Aorta (tissue), 5 donors: ENCODE measurements at regions not wholly inside any gene's neighbourhood (a gene's known extent, or its start where the extent isn't known, plus 50 kb on each side); places are given as distances from the start of the nearest gene placed in this dataset.

ENCODE experiments used
- ATAC-seq: fragments of 200-7000 bp; cut with Tn5 transposase; one replicate; pipeline ENCODE4 v1.9.1; 2022; ENCODE audit warnings: moderate library complexity; ENCODE audit not compliant: low FRiP score
- DNase-seq, 2 donors: peaks; one replicate each; pipeline ENCODE4 v3.0.0-alpha.2; 2020
- H3K27ac ChIP-seq, 2 donors: one replicate each; pipeline ENCODE4 v1.5.1; 2013; ENCODE audit warnings: low read length in 2 of 2, mild to moderate bottlenecking in 2 of 2, moderate library complexity in 2 of 2, control low read depth in 1 of 2, inconsistent platforms in 1 of 2, low read depth in 1 of 2
- H3K27me3 ChIP-seq, 2 donors: one replicate each; pipeline ENCODE4 v1.6.1; 2013; ENCODE audit warnings: control low read depth in 1 of 2, low read length in 1 of 2, mild to moderate bottlenecking in 1 of 2, moderate library complexity in 1 of 2; ENCODE audit not compliant: insufficient read depth in 2 of 2, control insufficient read depth in 1 of 2
- H3K36me3 ChIP-seq, 2 donors: one replicate each; pipeline ENCODE4 v1.6.1; 2013; ENCODE audit warnings: control low read depth in 1 of 2, low read length in 1 of 2, mild to moderate bottlenecking in 1 of 2; ENCODE audit not compliant: insufficient read depth in 2 of 2, control insufficient read depth in 1 of 2
- H3K4me1 ChIP-seq, 2 donors: one replicate each; pipeline ENCODE4 v1.6.1; 2013; ENCODE audit warnings: low read length in 2 of 2, control low read depth in 1 of 2, mild to moderate bottlenecking in 1 of 2, moderate library complexity in 1 of 2; ENCODE audit not compliant: insufficient read depth in 2 of 2, control insufficient read depth in 1 of 2
- H3K4me3 ChIP-seq, 2 donors: one replicate each; pipeline ENCODE4 v1.5.1; 2013; ENCODE audit warnings: low read length in 2 of 2, control low read depth in 1 of 2, mild to moderate bottlenecking in 1 of 2
- H3K9me3 ChIP-seq: one replicate; pipeline ENCODE4 v1.6.1; 2013; ENCODE audit warnings: mild to moderate bottlenecking, low read length; ENCODE audit not compliant: control insufficient read depth
- WGBS, 2 donors: extraction: QIAGEN DNeasy Blood & Tissue Kit; methylation state at CpG; one replicate each; pipeline ENCODE4 v1.1.7; 2013; 5-methylcytosine and 5-hydroxymethylcytosine counted together
- intact Hi-C, 2 donors: fragments of 100-400 bp; cut with DNase I; formaldehyde crosslinking; loops; one replicate each; pipeline versions ENCODE4 v1.14.2 to v1.15.0; 2022
- donor health status: healthy with polysubstance abuse.
- donor health status: Bipolar disorder and iron deficiency.
- donor health status: DM: no; HTN: no; CAD: no.
- donor health status: DM: no; HTN: no; CAD: no.
- donor health status: DM: yes; HTN: yes; CAD: no.

- ATAC-seq: no peak
- Histone ChIP-seq H3K4me3 (no peak overlapping the region), H3K9me3 (no peaks in the 10 kb centered on the region), H3K36me3 (no peaks in the 10 kb centered on the region), H3K27ac (no peak overlapping the region), H3K4me1 (no peaks in the 10 kb centered on the region), H3K27me3 (no peaks in the 10 kb centered on the region)
- no peak for DNase-seq
- intact Hi-C loops: no loop called here
- 73 to 79% methylated on average over 5 of the region's 5 CpGs for WGBS, 2 donors
Observed at GRCh38 chr6:110558575-110558974, 82.2 kb upstream of the SLC22A16 start.

GRCh38 chr6:110557199-110557598 is 80.8 kb upstream of the SLC22A16 start:
- no peaks in the 10 kb centered on the region for H3K4me1 ChIP-seq
- H3K27ac ChIP-seq: no peak overlapping the region
- DNase-seq: no peak
- no peaks in the 10 kb centered on the region for H3K27me3 ChIP-seq
- no peak for ATAC-seq
- no peaks in the 10 kb centered on the region for H3K36me3 ChIP-seq
- no peaks in the 10 kb centered on the region for H3K9me3 ChIP-seq
- intact Hi-C loops: no loop called here
- 71 to 72% methylated on average over 5 of the region's 5 CpGs for WGBS, 2 donors
- no peak overlapping the region for H3K4me3 ChIP-seq

GRCh38 chr6:110556317-110557110 is 80.1 kb upstream of the SLC22A16 start:
- Histone ChIP-seq H3K27me3 (no peaks in the 10 kb centered on the region), H3K4me1 (no peaks in the 10 kb centered on the region), H3K4me3 (no peak overlapping the region), H3K9me3 (peaks cover 2% of the 10 kb centered on the region), H3K27ac (no peak overlapping the region), H3K36me3 (no peaks in the 10 kb centered on the region)
- no peak for ATAC-seq
- intact Hi-C loops: no loop called here
- 85 to 86% methylated on average over 9 of the region's 9 CpGs for WGBS, 2 donors
- DNase-seq: no peak

- no peaks in the 10 kb centered on the region for H3K27me3 ChIP-seq
- DNase-seq (no peak), ATAC-seq (no peak)
- H3K4me3 ChIP-seq: no peak overlapping the region
- no peak overlapping the region for H3K27ac ChIP-seq
- no peaks in the 10 kb centered on the region for H3K36me3 ChIP-seq
- H3K9me3 ChIP-seq: peaks cover 2% of the 10 kb centered on the region
- intact Hi-C loops: no loop called here
- no peaks in the 10 kb centered on the region for H3K4me1 ChIP-seq
- WGBS, 2 donors: 76 to 88% methylated on average over 9 of the region's 9 CpGs
Observed at GRCh38 chr6:110554966-110555460, 78.6 kb upstream of the SLC22A16 start.

- no peaks in the 10 kb centered on the region for H3K4me1 ChIP-seq
- DNase-seq (no peak), ATAC-seq (no peak)
- no peak overlapping the region for H3K27ac ChIP-seq
- WGBS, 2 donors: 77 to 85% methylated on average over 2 of the region's 2 CpGs
- peaks cover 2% of the 10 kb centered on the region for H3K9me3 ChIP-seq
- no peaks in the 10 kb centered on the region for H3K36me3 ChIP-seq
- H3K4me3 ChIP-seq: no peak overlapping the region
- intact Hi-C loops: no loop called here
- H3K27me3 ChIP-seq: no peaks in the 10 kb centered on the region
Observed at GRCh38 chr6:110554441-110554840, 78.0 kb upstream of the SLC22A16 start.

GRCh38 chr6:110552901-110553641 is 76.7 kb upstream of the SLC22A16 start:
- Histone ChIP-seq H3K27ac (no peak overlapping the region), H3K36me3 (no peaks in the 10 kb centered on the region), H3K4me3 (no peak overlapping the region), H3K9me3 (peaks cover 2% of the 10 kb centered on the region), H3K27me3 (no peaks in the 10 kb centered on the region), H3K4me1 (no peaks in the 10 kb centered on the region)
- intact Hi-C loops: no loop called here
- DNase-seq (no peak), ATAC-seq (no peak)
- 93 to 94% methylated on average over 18 of the region's 18 CpGs for WGBS, 2 donors

- no peaks in the 10 kb centered on the region for H3K36me3 ChIP-seq
- no peak overlapping the region for H3K4me3 ChIP-seq
- DNase-seq (no peak), ATAC-seq (no peak)
- intact Hi-C loops: no loop called here
- peaks cover 2% of the 10 kb centered on the region for H3K9me3 ChIP-seq
- H3K27ac ChIP-seq: no peak overlapping the region
- no peaks in the 10 kb centered on the region for H3K27me3 ChIP-seq
- H3K4me1 ChIP-seq: no peaks in the 10 kb centered on the region
Observed at GRCh38 chr6:110552076-110552475, 75.7 kb upstream of the SLC22A16 start.

GRCh38 chr6:110551088-110551487 is 74.7 kb upstream of the SLC22A16 start:
- Histone ChIP-seq H3K4me3 (no peak overlapping the region), H3K27ac (no peak overlapping the region), H3K4me1 (no peaks in the 10 kb centered on the region), H3K36me3 (no peaks in the 10 kb centered on the region), H3K9me3 (peaks cover 2% of the 10 kb centered on the region), H3K27me3 (no peaks in the 10 kb centered on the region)
- ATAC-seq: no peak
- DNase-seq: no peak
- 87 to 91% methylated on average over 11 of the region's 11 CpGs for WGBS, 2 donors
- intact Hi-C loops: no loop called here

GRCh38 chr6:110550353-110550752 is 73.9 kb upstream of the SLC22A16 start:
- Histone ChIP-seq H3K27me3 (no peaks in the 10 kb centered on the region), H3K27ac (no peak overlapping the region), H3K4me1 (no peaks in the 10 kb centered on the region), H3K4me3 (no peak overlapping the region), H3K9me3 (peaks cover 2% of the 10 kb centered on the region), H3K36me3 (no peaks in the 10 kb centered on the region)
- 87 to 94% methylated on average over 5 of the region's 5 CpGs for WGBS, 2 donors
- intact Hi-C loops: no loop called here
- ATAC-seq (no peak), DNase-seq (no peak)
